Adrenal gland (tissue), 9 donors: ENCODE measurements at regions not wholly inside any gene's neighbourhood (a gene's known extent, or its start where the extent isn't known, plus 50 kb on each side); places are given as distances from the start of the nearest gene placed in this dataset.

ENCODE experiments used
- DNase-seq, 7 donors: peaks; one replicate each; pipeline ENCODE4 v3.0.0-alpha.2; 2019 to 2020
- H3K27ac ChIP-seq, 5 donors: fragments of 200-600 bp; sonication (generic) in 4 of 5; 1 replicate in 3 of 5; 2 replicates in 2 of 5; pipeline versions ENCODE4 v1.5.1 to v1.8.0; 2016 to 2020; ENCODE audit warnings: mild to moderate bottlenecking in 1 of 5
- H3K27me3 ChIP-seq: fragments of 200-600 bp; 2 replicates; pipeline ENCODE4 v1.8.0; 2021
- H3K36me3 ChIP-seq, 2 donors: fragments of 200-600 bp; replicated peaks in 1 of 2; 1 replicate in 1 of 2; 2 replicates in 1 of 2; pipeline versions ENCODE4 v1.5.1 to v1.8.0; 2018 to 2022
- H3K4me1 ChIP-seq, 2 donors: fragments of 200-600 bp; replicated peaks in 1 of 2; 1 replicate in 1 of 2; 2 replicates in 1 of 2; pipeline versions ENCODE4 v1.5.1 to v1.8.0; 2018 to 2021
- H3K4me3 ChIP-seq, 4 donors: fragments of 200-600 bp; sonication (generic) in 3 of 4; one replicate each; pipeline ENCODE4 v1.5.1; 2016 to 2018
- H3K9me3 ChIP-seq, 3 donors: fragments of 200-600 bp; sonication (generic) in 1 of 3; replicated peaks in 1 of 3; 1 replicate in 2 of 3; 2 replicates in 1 of 3; pipeline versions ENCODE4 v1.5.1 to v1.8.0; 2016 to 2021
- POLR2A ChIP-seq, 2 donors: fragments of 450-650 bp; IDR thresholded peaks; one replicate each; pipeline ENCODE4 v1.6.1; 2017; ENCODE audit warnings: antibody characterized with exemption in 2 of 2, mild to moderate bottlenecking in 2 of 2, moderate library complexity in 1 of 2
- WGBS, 4 donors: extraction: QIAGEN DNeasy Blood & Tissue Kit in 2 of 4; methylation state at CpG; one replicate each; pipeline versions ENCODE4 v1.1.5 to v1.1.7; 2013 to 2017; 5-methylcytosine and 5-hydroxymethylcytosine counted together
- intact Hi-C, 2 donors: fragments of 100-400 bp; cut with DNase I; formaldehyde crosslinking; loops; one replicate each; pipeline versions ENCODE4 v1.14.1 to v1.15.0; 2022 to 2023
- TF ChIP-seq, protein P1 (sequence below), 6 experiments: fragments of 450-650 bp in 4 of 6; fragments of 200-600 bp in 2 of 6; sonication (generic) in 1 of 6; IDR thresholded peaks; 1 replicate in 5 of 6; 2 replicates in 1 of 6; pipeline versions ENCODE4 v1.5.1 to v1.8.0; 2016 to 2021; ENCODE audit warnings: antibody characterized with exemption in 6 of 6, mild to moderate bottlenecking in 2 of 6, moderate library complexity in 1 of 6
- donor health status: healthy with polysubstance abuse.
- donor health status: Bipolar disorder and iron deficiency.
- donor health status: DM: yes; HTN: yes; CAD: no.
- donor health status: DM: no; HTN: no; CAD: no.
- donor health status: DM: no; HTN: no; CAD: no.

- intact Hi-C loops: no loop called here
- H3K27ac ChIP-seq: no peak overlapping the region
- no peaks in the 10 kb centered on the region for H3K4me1 ChIP-seq
- no peak for TF ChIP-seq POLR2A (IDR thresholded peaks at IDR 0.05)
- TF ChIP-seq, protein P1, sequence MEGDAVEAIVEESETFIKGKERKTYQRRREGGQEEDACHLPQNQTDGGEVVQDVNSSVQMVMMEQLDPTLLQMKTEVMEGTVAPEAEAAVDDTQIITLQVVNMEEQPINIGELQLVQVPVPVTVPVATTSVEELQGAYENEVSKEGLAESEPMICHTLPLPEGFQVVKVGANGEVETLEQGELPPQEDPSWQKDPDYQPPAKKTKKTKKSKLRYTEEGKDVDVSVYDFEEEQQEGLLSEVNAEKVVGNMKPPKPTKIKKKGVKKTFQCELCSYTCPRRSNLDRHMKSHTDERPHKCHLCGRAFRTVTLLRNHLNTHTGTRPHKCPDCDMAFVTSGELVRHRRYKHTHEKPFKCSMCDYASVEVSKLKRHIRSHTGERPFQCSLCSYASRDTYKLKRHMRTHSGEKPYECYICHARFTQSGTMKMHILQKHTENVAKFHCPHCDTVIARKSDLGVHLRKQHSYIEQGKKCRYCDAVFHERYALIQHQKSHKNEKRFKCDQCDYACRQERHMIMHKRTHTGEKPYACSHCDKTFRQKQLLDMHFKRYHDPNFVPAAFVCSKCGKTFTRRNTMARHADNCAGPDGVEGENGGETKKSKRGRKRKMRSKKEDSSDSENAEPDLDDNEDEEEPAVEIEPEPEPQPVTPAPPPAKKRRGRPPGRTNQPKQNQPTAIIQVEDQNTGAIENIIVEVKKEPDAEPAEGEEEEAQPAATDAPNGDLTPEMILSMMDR (IDR thresholded peaks at IDR 0.05): no peak
- no peaks in the 10 kb centered on the region for H3K27me3 ChIP-seq
- no peak for DNase-seq
- no peaks in the 10 kb centered on the region for H3K36me3 ChIP-seq
- no peaks in the 10 kb centered on the region for H3K9me3 ChIP-seq
- no peak overlapping the region for H3K4me3 ChIP-seq
Observed at GRCh38 chr4:41321216-41321945, 64.7 kb downstream of the UCHL1 start.

GRCh38 chr4:41322617-41323016 lies 65.9 kb downstream of the UCHL1 start:
- no peak for DNase-seq
- Histone ChIP-seq H3K36me3 (no peaks in the 10 kb centered on the region), H3K4me1 (no peaks in the 10 kb centered on the region), H3K4me3 (no peak overlapping the region), H3K9me3 (no peaks in the 10 kb centered on the region), H3K27me3 (no peaks in the 10 kb centered on the region), H3K27ac (no peak overlapping the region)
- intact Hi-C loops: no loop called here
- TF ChIP-seq, protein P1 (IDR thresholded peaks at IDR 0.05): no peak
- no peak for TF ChIP-seq POLR2A (IDR thresholded peaks at IDR 0.05)
- WGBS, 4 donors: 92 to 100% (median 93%) methylated on average over 4 of the region's 4 CpGs

GRCh38 chr4:41323179-41323578 lies 66.5 kb downstream of the UCHL1 start:
- WGBS, 4 donors: 85 to 95% (median 93%) methylated on average over 1 of the region's 1 CpG
- H3K4me1 ChIP-seq: no peaks in the 10 kb centered on the region

DNA sequence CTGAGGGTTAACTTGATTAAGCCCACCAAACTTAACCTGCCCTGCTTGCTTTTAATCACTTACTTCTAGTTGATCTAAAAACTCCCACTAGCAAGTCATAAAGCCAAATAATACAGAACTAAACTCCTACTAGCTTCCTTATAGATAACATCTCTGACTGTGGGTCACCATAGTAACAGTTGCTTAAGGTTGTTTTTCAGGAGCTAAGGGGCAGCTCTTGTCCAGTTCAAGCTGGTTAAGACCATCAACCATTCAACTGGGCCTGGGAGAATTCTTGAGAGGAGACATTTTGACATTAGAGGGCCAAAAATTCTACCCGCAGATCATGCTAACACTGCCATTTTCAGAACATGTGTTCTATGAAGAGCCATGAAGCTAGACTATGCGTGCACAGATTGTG lies 67.0 kb downstream of the UCHL1 start:
- Histone ChIP-seq H3K27me3 (no peaks in the 10 kb centered on the region), H3K4me1 (no peaks in the 10 kb centered on the region), H3K27ac (no peak overlapping the region), H3K9me3 (no peaks in the 10 kb centered on the region), H3K4me3 (no peak overlapping the region), H3K36me3 (no peaks in the 10 kb centered on the region)
- no peak for TF ChIP-seq POLR2A (IDR thresholded peaks at IDR 0.05)
- TF ChIP-seq, protein P1 (IDR thresholded peaks at IDR 0.05): no peak
- 93 to 98% (median 95%) methylated on average over 2 of the region's 2 CpGs for WGBS, 4 donors
- intact Hi-C loops: no loop called here
- DNase-seq: no peak

More at GRCh38 chr4:41323179-41323578, 66.5 kb downstream of the UCHL1 start:
- H3K27me3 ChIP-seq: no peaks in the 10 kb centered on the region
- no peaks in the 10 kb centered on the region for H3K36me3 ChIP-seq
- intact Hi-C loops: no loop called here
- no peaks in the 10 kb centered on the region for H3K9me3 ChIP-seq
- no peak for DNase-seq
- H3K4me3 ChIP-seq: no peak overlapping the region
- H3K27ac ChIP-seq: no peak overlapping the region
- TF ChIP-seq, protein P1 (IDR thresholded peaks at IDR 0.05): no peak
- no peak for TF ChIP-seq POLR2A (IDR thresholded peaks at IDR 0.05)
